ENCODE measurements at regions not wholly inside any gene's neighbourhood (a gene's known extent, or its start where the extent isn't known, plus 50 kb on each side); places are given as distances from the start of the nearest gene placed in this dataset.

- no peak overlapping the region for H3K27ac ChIP-seq
- H3K9me3 ChIP-seq (ENCODE audit: low read depth): no peaks in the 10 kb centered on the region
- no peaks in the 10 kb centered on the region for H3K36me3 ChIP-seq
- H3K27me3 ChIP-seq: no peaks in the 10 kb centered on the region
- no peak for TF ChIP-seq CTCF (IDR thresholded peaks at IDR 0.05; ENCODE audit: low read depth, low read length)
- H3K4me1 ChIP-seq (ENCODE audit: low read depth): no peaks in the 10 kb centered on the region
- no peak for DNase-seq (ENCODE audit: low read depth in 1 of 2, low spot score in 1 of 2)
- H3K4me3 ChIP-seq: no peak overlapping the region
Observed at GRCh38 chr6:84379142-84379541, 151.7 kb upstream of the CEP162 start.

- H3K27ac ChIP-seq: no peak overlapping the region
- TF ChIP-seq CTCF (IDR thresholded peaks at IDR 0.05; ENCODE audit: low read depth, low read length): no peak
- H3K36me3 ChIP-seq: no peaks in the 10 kb centered on the region
- H3K9me3 ChIP-seq (ENCODE audit: low read depth): no peaks in the 10 kb centered on the region
- H3K4me3 ChIP-seq: no peak overlapping the region
- no peak for DNase-seq (ENCODE audit: low read depth in 1 of 2, low spot score in 1 of 2)
- no peaks in the 10 kb centered on the region for H3K27me3 ChIP-seq
- no peaks in the 10 kb centered on the region for H3K4me1 ChIP-seq (ENCODE audit: low read depth)
Observed at GRCh38 chr6:84372290-84372689, 144.8 kb upstream of the CEP162 start.

DNA sequence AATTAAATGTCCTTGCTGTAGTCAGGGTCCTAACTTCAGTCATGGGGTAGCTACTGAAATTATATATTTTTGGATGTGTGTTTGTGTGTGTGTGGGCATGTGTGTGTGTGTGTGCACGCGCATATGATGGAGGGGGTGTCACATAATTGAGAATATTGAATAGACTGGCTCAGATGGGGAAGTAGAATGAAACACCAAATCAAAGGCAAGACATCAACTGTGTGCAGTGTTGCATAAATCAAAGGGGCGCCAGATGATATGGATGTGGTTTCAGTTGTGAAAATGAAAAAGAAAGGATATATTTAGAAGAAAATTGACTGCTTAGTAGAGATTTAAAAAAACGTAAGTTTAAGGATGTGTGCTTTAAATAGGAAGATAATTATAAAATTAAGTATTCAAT is 144.2 kb upstream of the CEP162 start:
- no peaks in the 10 kb centered on the region for H3K27me3 ChIP-seq
- no peak overlapping the region for H3K27ac ChIP-seq
- H3K36me3 ChIP-seq: no peaks in the 10 kb centered on the region
- DNase-seq (ENCODE audit: low read depth in 1 of 2, low spot score in 1 of 2): no peak
- H3K4me1 ChIP-seq (ENCODE audit: low read depth): no peaks in the 10 kb centered on the region
- no peak for TF ChIP-seq CTCF (IDR thresholded peaks at IDR 0.05; ENCODE audit: low read depth, low read length)
- H3K9me3 ChIP-seq (ENCODE audit: low read depth): no peaks in the 10 kb centered on the region
- H3K4me3 ChIP-seq: no peak overlapping the region

- TF ChIP-seq CTCF (IDR thresholded peaks at IDR 0.05; ENCODE audit: low read depth, low read length): no peak
- Histone ChIP-seq H3K27ac (no peak overlapping the region), H3K4me1 (ENCODE audit: low read depth) (no peaks in the 10 kb centered on the region), H3K4me3 (no peak overlapping the region), H3K36me3 (no peaks in the 10 kb centered on the region), H3K9me3 (ENCODE audit: low read depth) (no peaks in the 10 kb centered on the region), H3K27me3 (peaks cover 13% of the 10 kb centered on the region)
- DNase-seq (ENCODE audit: low read depth in 1 of 2, low spot score in 1 of 2): no peak
Observed at GRCh38 chr6:84362193-84362821, 134.9 kb upstream of the CEP162 start.

GRCh38 chr6:84361372-84362192 is 134.1 kb upstream of the CEP162 start:
- no peak overlapping the region for H3K4me3 ChIP-seq
- no peak for DNase-seq (ENCODE audit: low read depth in 1 of 2, low spot score in 1 of 2)
- peaks cover 13% of the 10 kb centered on the region for H3K27me3 ChIP-seq
- TF ChIP-seq CTCF (IDR thresholded peaks at IDR 0.05; ENCODE audit: low read depth, low read length): no peak
- no peaks in the 10 kb centered on the region for H3K36me3 ChIP-seq
- no peaks in the 10 kb centered on the region for H3K4me1 ChIP-seq (ENCODE audit: low read depth)
- no peaks in the 10 kb centered on the region for H3K9me3 ChIP-seq (ENCODE audit: low read depth)
- no peak overlapping the region for H3K27ac ChIP-seq

Measured in cardiac muscle cell (in vitro differentiated cells and primary cell).